Ishikawa (cell line): ENCODE measurements at regions not wholly inside any gene's neighbourhood (a gene's known extent, or its start where the extent isn't known, plus 50 kb on each side); places are given as distances from the start of the nearest gene placed in this dataset.

Experiments used
- CEBPB ChIP-seq: IDR thresholded peaks from 2 replicates; pipeline ENCODE4 v1.6.1; 2012
- CREB1 ChIP-seq: IDR thresholded peaks from 2 replicates; pipeline ENCODE4 v1.6.1; 2012; ENCODE audit warnings: low read depth
- EGR1 ChIP-seq: IDR thresholded peaks from 2 replicates; pipeline ENCODE4 v1.6.1; 2012
- EP300 ChIP-seq: IDR thresholded peaks from 2 replicates; pipeline ENCODE4 v1.6.1; 2012; ENCODE audit warnings: borderline replicate concordance
- FOXM1 ChIP-seq: IDR thresholded peaks from 2 replicates; pipeline ENCODE4 v1.6.1; 2012; ENCODE audit warnings: low read depth, borderline replicate concordance
- MAX ChIP-seq: IDR thresholded peaks from 2 replicates; pipeline ENCODE4 v1.6.1; 2012
- NFIC ChIP-seq: IDR thresholded peaks from 2 replicates; pipeline ENCODE4 v1.6.1; 2012
- RAD21 ChIP-seq: IDR thresholded peaks from 2 replicates; pipeline ENCODE4 v1.6.1; 2012; ENCODE audit warnings: low read depth
- TAF1 ChIP-seq: IDR thresholded peaks from 2 replicates; pipeline ENCODE4 v1.6.1; 2012; ENCODE audit warnings: low read depth, mild to moderate bottlenecking
- TCF12 ChIP-seq: IDR thresholded peaks from 2 replicates; pipeline ENCODE4 v1.6.1; 2012; ENCODE audit warnings: low read depth
- USF1 ChIP-seq: IDR thresholded peaks from 2 replicates; pipeline ENCODE4 v1.6.1; 2012
- YY1 ChIP-seq: IDR thresholded peaks from 2 replicates; pipeline ENCODE4 v1.6.1; 2012; ENCODE audit warnings: low read depth
- ZBTB7A ChIP-seq: IDR thresholded peaks from 2 replicates; pipeline ENCODE4 v1.6.1; 2012; ENCODE audit warnings: low read depth
- TF ChIP-seq, protein P1 (sequence below): IDR thresholded peaks from 2 replicates; pipeline ENCODE4 v1.6.1; 2012; ENCODE audit warnings: low read depth, mild to moderate bottlenecking

DNA sequence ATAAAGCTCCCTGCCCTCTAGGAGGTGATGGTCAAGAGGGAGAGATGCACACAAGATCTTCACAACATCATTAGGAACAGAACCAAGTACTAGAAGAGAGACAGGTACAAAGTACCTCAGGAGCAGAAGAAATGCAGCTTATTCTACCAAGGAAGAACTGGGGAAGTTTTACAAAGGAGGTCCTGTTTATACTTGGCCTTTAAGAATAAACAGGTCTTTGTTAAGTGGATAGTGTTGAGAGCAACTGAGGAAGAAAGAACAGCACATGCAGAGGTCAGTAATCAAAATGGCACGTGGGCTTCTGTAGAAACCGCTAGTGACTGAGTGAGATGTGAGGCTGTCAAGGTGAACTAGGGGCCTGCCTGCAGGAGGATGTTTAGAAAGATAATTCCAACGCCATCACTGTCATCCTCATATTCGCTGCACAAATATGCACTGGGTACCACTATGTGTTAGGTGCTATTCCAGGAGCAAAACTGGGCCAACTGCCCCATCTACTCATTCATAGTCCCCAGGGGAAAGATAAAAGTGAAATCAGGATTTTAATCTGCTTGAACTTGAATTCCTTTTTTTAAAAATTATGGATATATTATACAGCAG lies 61.1 kb downstream of the ID4 start:
- no peak for TF ChIP-seq EGR1
- TF ChIP-seq CEBPB = no peak
- TF ChIP-seq TAF1 = no peak
- TF ChIP-seq, protein P1, sequence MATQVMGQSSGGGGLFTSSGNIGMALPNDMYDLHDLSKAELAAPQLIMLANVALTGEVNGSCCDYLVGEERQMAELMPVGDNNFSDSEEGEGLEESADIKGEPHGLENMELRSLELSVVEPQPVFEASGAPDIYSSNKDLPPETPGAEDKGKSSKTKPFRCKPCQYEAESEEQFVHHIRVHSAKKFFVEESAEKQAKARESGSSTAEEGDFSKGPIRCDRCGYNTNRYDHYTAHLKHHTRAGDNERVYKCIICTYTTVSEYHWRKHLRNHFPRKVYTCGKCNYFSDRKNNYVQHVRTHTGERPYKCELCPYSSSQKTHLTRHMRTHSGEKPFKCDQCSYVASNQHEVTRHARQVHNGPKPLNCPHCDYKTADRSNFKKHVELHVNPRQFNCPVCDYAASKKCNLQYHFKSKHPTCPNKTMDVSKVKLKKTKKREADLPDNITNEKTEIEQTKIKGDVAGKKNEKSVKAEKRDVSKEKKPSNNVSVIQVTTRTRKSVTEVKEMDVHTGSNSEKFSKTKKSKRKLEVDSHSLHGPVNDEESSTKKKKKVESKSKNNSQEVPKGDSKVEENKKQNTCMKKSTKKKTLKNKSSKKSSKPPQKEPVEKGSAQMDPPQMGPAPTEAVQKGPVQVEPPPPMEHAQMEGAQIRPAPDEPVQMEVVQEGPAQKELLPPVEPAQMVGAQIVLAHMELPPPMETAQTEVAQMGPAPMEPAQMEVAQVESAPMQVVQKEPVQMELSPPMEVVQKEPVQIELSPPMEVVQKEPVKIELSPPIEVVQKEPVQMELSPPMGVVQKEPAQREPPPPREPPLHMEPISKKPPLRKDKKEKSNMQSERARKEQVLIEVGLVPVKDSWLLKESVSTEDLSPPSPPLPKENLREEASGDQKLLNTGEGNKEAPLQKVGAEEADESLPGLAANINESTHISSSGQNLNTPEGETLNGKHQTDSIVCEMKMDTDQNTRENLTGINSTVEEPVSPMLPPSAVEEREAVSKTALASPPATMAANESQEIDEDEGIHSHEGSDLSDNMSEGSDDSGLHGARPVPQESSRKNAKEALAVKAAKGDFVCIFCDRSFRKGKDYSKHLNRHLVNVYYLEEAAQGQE = no peak
- no peak for TF ChIP-seq EP300
- no peak for TF ChIP-seq MAX
- TF ChIP-seq ZBTB7A = no peak
- TF ChIP-seq TCF12 = no peak
- no peak for TF ChIP-seq NFIC
- TF ChIP-seq RAD21 = no peak
- no peak for TF ChIP-seq YY1
- no peak for TF ChIP-seq USF1
- no peak for TF ChIP-seq FOXM1
- no peak for TF ChIP-seq CREB1
